Mammary epithelial cell (primary cell): ENCODE measurements at regions not wholly inside any gene's neighbourhood (a gene's known extent, or its start where the extent isn't known, plus 50 kb on each side); places are given as distances from the start of the nearest gene placed in this dataset.

Experiments
- EZH2 ChIP-seq: IDR thresholded peaks from 2 replicates; pipeline ENCODE4 v1.6.1; 2012; ENCODE audit warnings: low read length, inconsistent platforms, borderline replicate concordance
- TF ChIP-seq, protein P1 (sequence below), 2 donors: IDR thresholded peaks in 1 of 2; conservative IDR thresholded peaks in 1 of 2; 2 replicates each; pipeline ENCODE4 v1.5.1; 2011 to 2012; ENCODE audit warnings: inconsistent platforms in 2 of 2, low read length in 2 of 2, mild to moderate bottlenecking in 2 of 2, control low read depth in 1 of 2, low read depth in 1 of 2; ENCODE audit not compliant: insufficient read depth in 1 of 2; ENCODE audit errors: extremely low read depth in 1 of 2

GRCh38 chr11:44444770-44445321, 120.6 kb upstream of the CD82 start:
- TF ChIP-seq, protein P1, sequence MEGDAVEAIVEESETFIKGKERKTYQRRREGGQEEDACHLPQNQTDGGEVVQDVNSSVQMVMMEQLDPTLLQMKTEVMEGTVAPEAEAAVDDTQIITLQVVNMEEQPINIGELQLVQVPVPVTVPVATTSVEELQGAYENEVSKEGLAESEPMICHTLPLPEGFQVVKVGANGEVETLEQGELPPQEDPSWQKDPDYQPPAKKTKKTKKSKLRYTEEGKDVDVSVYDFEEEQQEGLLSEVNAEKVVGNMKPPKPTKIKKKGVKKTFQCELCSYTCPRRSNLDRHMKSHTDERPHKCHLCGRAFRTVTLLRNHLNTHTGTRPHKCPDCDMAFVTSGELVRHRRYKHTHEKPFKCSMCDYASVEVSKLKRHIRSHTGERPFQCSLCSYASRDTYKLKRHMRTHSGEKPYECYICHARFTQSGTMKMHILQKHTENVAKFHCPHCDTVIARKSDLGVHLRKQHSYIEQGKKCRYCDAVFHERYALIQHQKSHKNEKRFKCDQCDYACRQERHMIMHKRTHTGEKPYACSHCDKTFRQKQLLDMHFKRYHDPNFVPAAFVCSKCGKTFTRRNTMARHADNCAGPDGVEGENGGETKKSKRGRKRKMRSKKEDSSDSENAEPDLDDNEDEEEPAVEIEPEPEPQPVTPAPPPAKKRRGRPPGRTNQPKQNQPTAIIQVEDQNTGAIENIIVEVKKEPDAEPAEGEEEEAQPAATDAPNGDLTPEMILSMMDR (conservative IDR thresholded peaks at IDR 0.05 in 1 of 2, IDR thresholded peaks at IDR 0.05 in 1 of 2; ENCODE audit: extremely low read depth in 1 of 2, insufficient read depth in 1 of 2, low read depth in 1 of 2, low read length in 2 of 2): no peak
- TF ChIP-seq EZH2: no peak
